Fibroblast of lung (primary cell): ENCODE measurements at regions not wholly inside any gene's neighbourhood (a gene's known extent, or its start where the extent isn't known, plus 50 kb on each side); places are given as distances from the start of the nearest gene placed in this dataset.

Experiments
- DNase-seq, 2 donors: peaks; one replicate each; pipeline versions ENCODE4 v3.0.0 to v3.0.0-alpha.2; 2010; ENCODE audit warnings: low read depth in 2 of 2
- H2AFZ ChIP-seq: 2 replicates; pipeline ENCODE4 v1.5.1; 2012; ENCODE audit warnings: low read length, control low read depth, inconsistent platforms
- H3K27ac ChIP-seq: 2 replicates; pipeline ENCODE4 v1.5.1; 2011; ENCODE audit warnings: low read length, control low read depth; ENCODE audit not compliant: insufficient read depth
- H3K27me3 ChIP-seq: 2 replicates; pipeline ENCODE4 v1.5.1; 2011; ENCODE audit warnings: mild to moderate bottlenecking, low read length; ENCODE audit not compliant: control insufficient read depth, insufficient read depth
- H3K36me3 ChIP-seq: 2 replicates; pipeline ENCODE4 v1.5.1; 2011; ENCODE audit warnings: low read length; ENCODE audit not compliant: control insufficient read depth, insufficient read depth
- H3K4me1 ChIP-seq: 2 replicates; pipeline ENCODE4 v1.5.1; 2011; ENCODE audit warnings: low read length; ENCODE audit not compliant: control insufficient read depth, insufficient read depth; ENCODE audit errors: extremely low read depth
- H3K4me2 ChIP-seq: 2 replicates; pipeline ENCODE4 v1.5.1; 2011; ENCODE audit warnings: low read length, control low read depth; ENCODE audit not compliant: insufficient read depth; ENCODE audit errors: extremely low read depth
- H3K4me3 ChIP-seq, 4 experiments: fragments of 200-600 bp in 1 of 4; sonication (generic) in 1 of 4; replicated peaks in 1 of 4; 2 replicates each; pipeline ENCODE4 v1.5.1; 2011 to 2016; ENCODE audit warnings: low read length in 4 of 4, low read depth in 3 of 4, mild to moderate bottlenecking in 3 of 4, control low read depth in 2 of 4, inconsistent platforms in 1 of 4, mixed read lengths in 1 of 4; ENCODE audit not compliant: insufficient read depth in 1 of 4; ENCODE audit errors: control extremely low read depth in 1 of 4
- H3K79me2 ChIP-seq: 2 replicates; pipeline ENCODE4 v1.5.1; 2012; ENCODE audit warnings: mild to moderate bottlenecking, low read length, inconsistent platforms; ENCODE audit not compliant: control insufficient read depth, insufficient read depth
- H3K9ac ChIP-seq: 2 replicates; pipeline ENCODE4 v1.5.1; 2011; ENCODE audit warnings: mild to moderate bottlenecking, low read length, control low read depth; ENCODE audit not compliant: insufficient read depth
- H3K9me3 ChIP-seq: 2 replicates; pipeline ENCODE4 v1.5.1; 2012; ENCODE audit warnings: low read depth, low read length; ENCODE audit not compliant: control insufficient read depth, insufficient read depth
- H4K20me1 ChIP-seq: 2 replicates; pipeline ENCODE4 v1.5.1; 2011; ENCODE audit warnings: low read length; ENCODE audit not compliant: control insufficient read depth, insufficient read depth; ENCODE audit errors: extremely low read depth
- EZH2 ChIP-seq: IDR thresholded peaks from 2 replicates; pipeline ENCODE4 v1.5.1; 2012; ENCODE audit warnings: low read length, control low read depth, mild to moderate bottlenecking; ENCODE audit errors: missing control alignments
- TF ChIP-seq, protein P1 (sequence below), 2 donors: IDR thresholded peaks in 1 of 2; conservative IDR thresholded peaks in 1 of 2; 1 replicate in 1 of 2; 2 replicates in 1 of 2; pipeline ENCODE4 v1.5.1; 2011 to 2012; ENCODE audit warnings: low read length in 2 of 2, control low read depth in 1 of 2, inconsistent platforms in 1 of 2, low read depth in 1 of 2, mild to moderate bottlenecking in 1 of 2

DNA sequence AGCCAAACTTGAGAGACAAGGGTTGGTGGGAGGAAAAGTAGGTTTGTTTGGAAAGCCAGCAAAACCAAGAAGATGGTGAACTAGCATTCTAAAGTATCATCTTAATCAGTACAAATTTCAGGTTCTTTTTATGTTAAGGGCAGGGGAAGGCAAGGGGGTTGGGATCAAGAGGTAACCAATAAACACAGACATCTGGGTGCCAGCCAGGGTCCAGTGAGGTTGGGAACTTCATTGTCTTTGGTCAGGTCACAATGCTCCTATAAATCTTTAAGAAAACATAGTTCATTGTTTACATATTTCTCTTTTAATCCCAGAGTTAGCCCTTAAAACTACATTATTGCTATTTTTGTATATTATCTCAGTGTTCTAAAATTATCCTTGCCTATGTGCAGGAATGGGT is 126.2 kb upstream of the NR5A2 start:
- Histone ChIP-seq H3K79me2 (no peaks in the 10 kb centered on the region), H3K4me3 (no peak overlapping the region), H3K27ac (no peak overlapping the region), H3K9ac (no peak overlapping the region), H3K4me1 (no peaks in the 10 kb centered on the region), H2AFZ (no peak overlapping the region), H3K36me3 (no peaks in the 10 kb centered on the region), H3K9me3 (no peaks in the 10 kb centered on the region), H3K4me2 (no peak overlapping the region), H3K27me3 (no peaks in the 10 kb centered on the region), H4K20me1 (no peaks in the 10 kb centered on the region)
- no peak for DNase-seq
- TF ChIP-seq EZH2, result no peak
- TF ChIP-seq, protein P1, sequence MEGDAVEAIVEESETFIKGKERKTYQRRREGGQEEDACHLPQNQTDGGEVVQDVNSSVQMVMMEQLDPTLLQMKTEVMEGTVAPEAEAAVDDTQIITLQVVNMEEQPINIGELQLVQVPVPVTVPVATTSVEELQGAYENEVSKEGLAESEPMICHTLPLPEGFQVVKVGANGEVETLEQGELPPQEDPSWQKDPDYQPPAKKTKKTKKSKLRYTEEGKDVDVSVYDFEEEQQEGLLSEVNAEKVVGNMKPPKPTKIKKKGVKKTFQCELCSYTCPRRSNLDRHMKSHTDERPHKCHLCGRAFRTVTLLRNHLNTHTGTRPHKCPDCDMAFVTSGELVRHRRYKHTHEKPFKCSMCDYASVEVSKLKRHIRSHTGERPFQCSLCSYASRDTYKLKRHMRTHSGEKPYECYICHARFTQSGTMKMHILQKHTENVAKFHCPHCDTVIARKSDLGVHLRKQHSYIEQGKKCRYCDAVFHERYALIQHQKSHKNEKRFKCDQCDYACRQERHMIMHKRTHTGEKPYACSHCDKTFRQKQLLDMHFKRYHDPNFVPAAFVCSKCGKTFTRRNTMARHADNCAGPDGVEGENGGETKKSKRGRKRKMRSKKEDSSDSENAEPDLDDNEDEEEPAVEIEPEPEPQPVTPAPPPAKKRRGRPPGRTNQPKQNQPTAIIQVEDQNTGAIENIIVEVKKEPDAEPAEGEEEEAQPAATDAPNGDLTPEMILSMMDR (conservative IDR thresholded peaks at IDR 0.05 in 1 of 2, IDR thresholded peaks at IDR 0.05 in 1 of 2; ENCODE audit: low read depth in 1 of 2, low read length in 2 of 2), result no peak

DNA sequence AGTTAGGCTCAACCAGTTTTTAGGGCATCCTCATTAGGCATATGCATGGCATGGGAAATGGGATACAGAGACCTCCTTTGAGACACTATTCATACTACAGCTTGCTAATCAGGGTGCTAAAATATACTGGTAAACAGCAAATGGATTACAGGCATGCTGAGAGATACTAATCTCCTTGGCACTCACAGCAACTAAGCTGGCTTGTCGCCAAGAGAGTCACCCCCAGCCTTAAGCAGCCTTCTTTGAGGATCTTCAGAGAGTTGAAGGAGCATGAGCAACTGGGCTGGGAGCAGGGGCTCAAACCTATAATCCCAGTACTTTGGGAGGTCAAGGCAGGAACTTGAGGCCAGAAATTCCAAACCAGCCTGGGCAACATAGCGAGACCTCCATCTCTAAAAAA is 120.1 kb upstream of the NR5A2 start:
- Histone ChIP-seq H3K79me2 (no peaks in the 10 kb centered on the region), H3K27ac (no peak overlapping the region), H3K9me3 (no peaks in the 10 kb centered on the region), H3K4me3 (no peak overlapping the region), H4K20me1 (no peaks in the 10 kb centered on the region), H2AFZ (no peak overlapping the region), H3K4me2 (no peak overlapping the region), H3K27me3 (no peaks in the 10 kb centered on the region), H3K36me3 (no peaks in the 10 kb centered on the region), H3K4me1 (no peaks in the 10 kb centered on the region), H3K9ac (no peak overlapping the region)
- TF ChIP-seq EZH2, result no peak
- TF ChIP-seq, protein P1 (conservative IDR thresholded peaks at IDR 0.05 in 1 of 2, IDR thresholded peaks at IDR 0.05 in 1 of 2; ENCODE audit: low read depth in 1 of 2, low read length in 2 of 2), result no peak
- no peak for DNase-seq

DNA sequence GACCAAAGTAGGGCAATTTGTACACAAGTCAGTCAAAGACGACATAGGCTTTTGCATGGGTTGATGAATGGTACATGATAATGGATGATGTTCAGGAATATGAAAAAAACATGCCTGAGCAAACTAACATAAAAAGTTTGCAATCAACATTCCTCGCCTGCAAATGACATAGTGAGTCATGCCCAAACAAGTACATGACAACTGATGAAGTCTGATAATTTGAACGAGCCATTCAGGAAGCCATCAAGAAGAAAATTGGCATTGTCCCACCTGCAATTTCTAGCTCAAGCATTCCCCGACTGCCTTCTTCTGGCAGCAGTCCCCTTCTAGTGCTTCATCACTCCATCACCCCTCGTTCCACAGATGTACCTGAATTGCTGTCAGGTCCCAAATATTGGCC is 118.4 kb upstream of the NR5A2 start:
- Histone ChIP-seq H4K20me1 (no peaks in the 10 kb centered on the region), H3K27me3 (no peaks in the 10 kb centered on the region), H3K9me3 (no peaks in the 10 kb centered on the region), H3K36me3 (no peaks in the 10 kb centered on the region), H3K9ac (no peak overlapping the region), H3K79me2 (no peaks in the 10 kb centered on the region), H3K27ac (no peak overlapping the region), H3K4me3 (no peak overlapping the region), H2AFZ (no peak overlapping the region), H3K4me2 (no peak overlapping the region), H3K4me1 (no peaks in the 10 kb centered on the region)
- TF ChIP-seq, protein P1 (conservative IDR thresholded peaks at IDR 0.05 in 1 of 2, IDR thresholded peaks at IDR 0.05 in 1 of 2; ENCODE audit: low read depth in 1 of 2, low read length in 2 of 2), result no peak
- no peak for TF ChIP-seq EZH2
- peak in 1 of 2 donors; percentile 6 for DNase-seq
